ENCODE measurements at regions not wholly inside any gene's neighbourhood (a gene's known extent, or its start where the extent isn't known, plus 50 kb on each side); places are given as distances from the start of the nearest gene placed in this dataset.

DNA sequence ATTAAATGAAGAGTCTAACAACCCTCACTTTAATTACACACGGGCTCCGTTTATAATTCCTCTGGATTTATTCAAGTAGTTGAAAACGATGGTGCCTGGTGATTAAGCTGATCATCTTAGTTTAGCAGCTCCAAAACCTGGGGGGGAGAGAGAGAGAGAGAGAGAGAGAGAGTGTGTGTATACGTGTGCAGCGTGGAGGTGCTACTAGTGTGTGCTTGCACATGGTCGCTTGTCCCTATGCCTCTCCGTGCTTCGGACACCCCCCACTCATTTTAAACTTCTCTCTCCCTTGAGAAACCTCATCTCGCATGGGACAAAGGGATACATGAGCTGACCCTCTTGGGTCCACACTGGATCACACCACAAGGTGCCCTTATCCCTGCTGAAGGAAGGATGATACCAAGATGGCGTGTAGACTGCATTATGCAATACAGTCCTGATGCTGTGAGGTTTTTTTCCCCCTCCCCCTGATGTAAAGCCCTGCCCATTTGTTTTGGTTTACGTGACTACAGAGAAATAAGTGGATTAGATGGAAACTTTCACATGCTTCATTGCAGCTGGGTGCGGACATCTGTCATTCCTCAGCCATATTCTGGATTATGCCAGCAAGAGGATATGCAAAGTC, 320.8 kb downstream of the ZNF536 start:
- DNase-seq (ENCODE audit: low read depth), result no peak
- no peak overlapping the region for H3K4me3 ChIP-seq (ENCODE audit: low read depth, low read length)
- TF ChIP-seq, protein P1, sequence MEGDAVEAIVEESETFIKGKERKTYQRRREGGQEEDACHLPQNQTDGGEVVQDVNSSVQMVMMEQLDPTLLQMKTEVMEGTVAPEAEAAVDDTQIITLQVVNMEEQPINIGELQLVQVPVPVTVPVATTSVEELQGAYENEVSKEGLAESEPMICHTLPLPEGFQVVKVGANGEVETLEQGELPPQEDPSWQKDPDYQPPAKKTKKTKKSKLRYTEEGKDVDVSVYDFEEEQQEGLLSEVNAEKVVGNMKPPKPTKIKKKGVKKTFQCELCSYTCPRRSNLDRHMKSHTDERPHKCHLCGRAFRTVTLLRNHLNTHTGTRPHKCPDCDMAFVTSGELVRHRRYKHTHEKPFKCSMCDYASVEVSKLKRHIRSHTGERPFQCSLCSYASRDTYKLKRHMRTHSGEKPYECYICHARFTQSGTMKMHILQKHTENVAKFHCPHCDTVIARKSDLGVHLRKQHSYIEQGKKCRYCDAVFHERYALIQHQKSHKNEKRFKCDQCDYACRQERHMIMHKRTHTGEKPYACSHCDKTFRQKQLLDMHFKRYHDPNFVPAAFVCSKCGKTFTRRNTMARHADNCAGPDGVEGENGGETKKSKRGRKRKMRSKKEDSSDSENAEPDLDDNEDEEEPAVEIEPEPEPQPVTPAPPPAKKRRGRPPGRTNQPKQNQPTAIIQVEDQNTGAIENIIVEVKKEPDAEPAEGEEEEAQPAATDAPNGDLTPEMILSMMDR (IDR thresholded peaks at IDR 0.05; ENCODE audit: insufficient read depth, low read depth, low read length), result no peak

DNA sequence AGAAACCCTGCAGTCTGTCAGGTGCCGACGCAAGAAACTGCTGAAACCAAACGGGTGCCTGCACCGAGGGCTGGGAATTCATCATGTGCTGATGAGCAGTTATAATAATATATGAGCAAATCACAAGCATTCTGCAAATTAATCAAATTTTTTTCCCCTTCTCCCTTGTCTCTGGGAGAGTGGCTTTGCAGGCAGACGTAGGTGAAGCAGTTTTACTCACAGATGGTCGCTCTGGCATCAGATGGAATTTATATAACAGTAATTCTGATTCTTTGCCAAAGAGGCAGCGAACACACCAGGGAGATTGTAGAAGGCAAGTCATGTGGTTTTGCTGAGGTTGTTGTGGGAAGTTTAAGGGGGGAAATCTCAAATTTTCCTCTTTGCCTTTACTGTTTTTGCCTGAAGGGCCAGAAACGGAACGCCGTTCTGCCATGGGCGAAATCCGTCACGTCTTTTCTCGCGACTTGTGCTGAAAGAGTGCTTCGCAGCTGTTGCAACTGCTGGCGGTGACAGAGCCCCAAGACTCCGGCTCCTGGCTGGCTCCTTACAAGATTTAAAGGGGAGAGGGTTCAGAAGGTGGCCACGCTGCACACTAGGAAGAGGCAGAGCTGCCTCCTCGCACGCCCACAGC, 320.1 kb downstream of the ZNF536 start:
- TF ChIP-seq, protein P1 (IDR thresholded peaks at IDR 0.05; ENCODE audit: insufficient read depth, low read depth, low read length), result no peak
- H3K4me3 ChIP-seq (ENCODE audit: low read depth, low read length), result no peak overlapping the region
- no peak for DNase-seq (ENCODE audit: low read depth)

DNA sequence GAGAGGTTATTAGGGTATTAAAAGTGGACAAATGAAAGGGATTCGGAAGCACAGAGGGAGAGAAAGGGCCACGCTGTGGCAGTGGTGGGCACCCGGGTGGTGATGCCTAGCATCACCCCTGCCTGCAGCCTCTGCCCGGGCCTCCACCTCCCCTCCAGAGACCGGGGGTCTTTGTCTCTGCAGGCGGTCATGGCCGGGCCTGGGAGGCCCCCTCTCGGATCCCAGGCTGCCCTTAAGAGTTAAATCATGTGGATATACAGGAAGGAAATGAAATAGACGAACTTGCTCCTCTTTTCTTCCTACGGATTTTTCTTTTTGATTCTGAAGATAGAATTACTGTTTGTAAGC, 319.6 kb downstream of the ZNF536 start:
- TF ChIP-seq, protein P1 (IDR thresholded peaks at IDR 0.05; ENCODE audit: insufficient read depth, low read depth, low read length), result no peak
- no peak for DNase-seq (ENCODE audit: low read depth)
- H3K4me3 ChIP-seq (ENCODE audit: low read depth, low read length), result no peak overlapping the region

DNA sequence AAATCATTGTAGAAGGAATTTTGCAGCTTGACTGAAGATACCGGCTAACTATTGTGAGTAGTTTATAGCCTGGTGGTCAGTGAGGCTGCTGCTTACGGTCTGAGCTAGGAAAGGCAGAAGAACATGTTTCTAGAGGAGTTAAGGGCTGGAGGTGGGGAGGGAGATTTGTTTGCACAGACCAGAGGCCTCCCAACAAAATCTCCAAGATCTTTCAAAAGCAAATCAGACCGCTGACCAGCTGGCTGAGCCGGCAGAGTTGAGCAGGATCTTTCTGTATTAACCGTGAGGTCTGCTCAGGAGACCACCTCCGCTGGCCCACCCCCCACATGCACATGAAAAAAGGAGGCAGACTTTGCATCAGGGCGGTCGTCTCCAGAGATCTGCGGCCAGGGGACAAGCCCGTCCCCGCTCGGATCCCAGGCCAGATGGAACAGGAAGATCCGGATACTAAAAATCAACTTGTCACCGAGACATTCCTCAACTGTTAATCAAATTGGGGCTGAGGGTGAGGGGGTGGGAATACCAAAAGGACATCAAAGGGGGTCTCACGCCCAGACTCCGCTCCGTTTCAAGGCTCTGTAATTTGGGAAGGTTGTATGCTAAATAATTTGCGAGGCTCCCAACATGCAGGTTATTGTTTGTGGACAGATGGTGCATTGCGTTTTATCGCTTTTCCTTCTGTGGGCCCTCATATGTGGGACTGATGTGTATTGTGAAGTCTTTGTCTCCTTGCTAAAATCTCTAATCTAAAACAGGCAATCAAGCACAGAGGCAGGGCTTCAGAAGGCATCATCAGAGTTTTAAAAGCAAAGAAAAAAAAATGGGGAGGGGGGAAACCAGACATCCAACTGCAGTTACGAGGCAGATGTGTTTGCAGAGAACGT, 319.0 kb downstream of the ZNF536 start:
- no peak overlapping the region for H3K4me3 ChIP-seq (ENCODE audit: low read depth, low read length)
- TF ChIP-seq, protein P1 (IDR thresholded peaks at IDR 0.05; ENCODE audit: insufficient read depth, low read depth, low read length), result no peak
- DNase-seq (ENCODE audit: low read depth), result no peak

DNA sequence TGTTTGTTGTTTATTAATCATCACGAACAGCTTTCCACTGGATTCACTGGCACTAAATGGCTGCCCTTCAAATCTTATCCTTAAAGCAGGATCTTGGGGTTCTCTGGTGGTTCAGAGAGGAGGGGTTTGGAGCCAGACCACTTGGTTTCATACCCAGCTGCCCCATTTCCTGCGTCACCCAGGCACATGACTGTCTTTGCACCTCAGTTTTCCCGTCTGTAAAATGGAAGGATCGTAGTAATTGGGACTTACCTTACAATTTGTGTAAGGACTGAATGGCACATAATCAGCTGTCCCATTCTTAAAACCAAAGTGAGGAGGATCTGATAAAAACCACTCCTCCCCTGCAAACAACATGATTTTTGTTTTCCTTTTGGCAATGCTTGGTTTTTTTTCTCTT, 318.3 kb downstream of the ZNF536 start:
- no peak overlapping the region for H3K4me3 ChIP-seq (ENCODE audit: low read depth, low read length)
- DNase-seq (ENCODE audit: low read depth), result no peak
- TF ChIP-seq, protein P1 (IDR thresholded peaks at IDR 0.05; ENCODE audit: insufficient read depth, low read depth, low read length), result no peak

DNA sequence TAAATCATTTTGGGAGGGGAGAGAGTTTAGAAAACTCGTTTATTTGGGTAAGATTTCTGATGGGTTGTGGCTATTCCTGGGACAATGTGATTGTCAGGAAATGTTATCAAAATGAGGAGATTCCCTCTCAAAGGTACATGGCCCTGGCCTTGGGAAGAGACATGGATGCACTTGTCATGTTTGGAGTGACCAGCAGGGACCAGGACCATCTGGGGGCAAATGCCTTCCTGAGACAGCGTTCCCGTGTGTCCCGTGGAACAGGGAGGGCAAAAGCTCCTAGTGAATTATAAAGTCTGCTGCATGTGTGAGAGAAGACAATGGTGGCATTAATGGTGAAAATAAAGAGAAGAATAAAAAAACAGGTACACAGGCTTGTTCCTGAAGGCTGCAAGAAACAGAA, 317.3 kb downstream of the ZNF536 start:
- TF ChIP-seq, protein P1 (IDR thresholded peaks at IDR 0.05; ENCODE audit: insufficient read depth, low read depth, low read length), result no peak
- no peak overlapping the region for H3K4me3 ChIP-seq (ENCODE audit: low read depth, low read length)
- DNase-seq (ENCODE audit: low read depth), result no peak

Measured in fibroblast of villous mesenchyme (primary cell).